Loucy (cell line): ENCODE measurements at regions not wholly inside any gene's neighbourhood (a gene's known extent, or its start where the extent isn't known, plus 50 kb on each side); places are given as distances from the start of the nearest gene placed in this dataset.

ENCODE experiments used
- CTCF ChIP-seq: fragments of 200-600 bp; sonication (generic); conservative IDR thresholded peaks from 2 replicates; pipeline ENCODE4 v1.5.1; 2014; ENCODE audit warnings: mild to moderate bottlenecking, antibody characterized with exemption, low read length
- EZH2phosphoT487 ChIP-seq: fragments of 200-600 bp; IDR thresholded peaks from 2 replicates; pipeline ENCODE4 v1.6.1; 2018; ENCODE audit warnings: antibody characterized with exemption, mild to moderate bottlenecking, moderate library complexity, borderline replicate concordance

GRCh38 chr11:91374794-91375193, 849.8 kb upstream of the FAT3 start:
- TF ChIP-seq CTCF (no peak), EZH2phosphoT487 (no peak)
